Lung microvascular endothelial cell (primary cell): ENCODE measurements at regions not wholly inside any gene's neighbourhood (a gene's known extent, or its start where the extent isn't known, plus 50 kb on each side); places are given as distances from the start of the nearest gene placed in this dataset.
A peak's percentile ranks its signal among the peaks of the same experiment; 100 is the strongest.

Source experiments
- DNase-seq, 2 donors: peaks; one replicate each; pipeline versions ENCODE4 v3.0.0 to v3.0.0-alpha.2; 2010; ENCODE audit warnings: low read depth in 2 of 2

GRCh38 chr10:44618910-44619309 lies 234.0 kb upstream of the CXCL12 start:
- DNase-seq, result no peak

- no peak for DNase-seq
These were observed 234.6 kb upstream of the CXCL12 start for GRCh38 chr10:44619521-44619920.

GRCh38 chr10:44619975-44620374 lies 235.1 kb upstream of the CXCL12 start:
- DNase-seq, result no peak

GRCh38 chr10:44627591-44628354 lies 242.9 kb upstream of the CXCL12 start:
- DNase-seq, result no peak

GRCh38 chr10:44628921-44629320 lies 244.0 kb upstream of the CXCL12 start:
- peak in 1 of 2 donors; percentile 27 for DNase-seq

GRCh38 chr10:44635176-44635575 lies 250.3 kb upstream of the CXCL12 start:
- no peak for DNase-seq

GRCh38 chr10:44636625-44637024 lies 251.7 kb upstream of the CXCL12 start:
- DNase-seq, result no peak

GRCh38 chr10:44640429-44640828 lies 255.5 kb upstream of the CXCL12 start:
- DNase-seq, result peak in 1 of 2 donors; percentile 11

GRCh38 chr10:44647473-44647872 lies 262.6 kb upstream of the CXCL12 start:
- no peak for DNase-seq

GRCh38 chr10:44647877-44648542 lies 263.1 kb upstream of the CXCL12 start:
- no peak for DNase-seq

- no peak for DNase-seq
These were observed 260.2 kb upstream of the TMEM72 start for GRCh38 chr10:44650691-44651661.

- no peak for DNase-seq
These were observed 259.3 kb upstream of the TMEM72 start for GRCh38 chr10:44651834-44652233.

- DNase-seq, result no peak
These were observed 251.8 kb upstream of the TMEM72 start for GRCh38 chr10:44659320-44659719.

GRCh38 chr10:44660271-44660670 lies 250.9 kb upstream of the TMEM72 start:
- DNase-seq, result no peak

GRCh38 chr10:44662051-44662450 lies 249.1 kb upstream of the TMEM72 start:
- no peak for DNase-seq

- no peak for DNase-seq
These were observed 242.8 kb upstream of the TMEM72 start for GRCh38 chr10:44668336-44668735.

GRCh38 chr10:44671319-44671718 lies 239.8 kb upstream of the TMEM72 start:
- DNase-seq, result no peak

- DNase-seq, result no peak
These were observed 237.7 kb upstream of the TMEM72 start for GRCh38 chr10:44673245-44673983.

GRCh38 chr10:44674536-44675386 lies 236.4 kb upstream of the TMEM72 start:
- DNase-seq, result no peak

GRCh38 chr10:44675387-44675874 lies 235.7 kb upstream of the TMEM72 start:
- DNase-seq, result no peak
